MCF 10A (cell line): ENCODE measurements at regions not wholly inside any gene's neighbourhood (a gene's known extent, or its start where the extent isn't known, plus 50 kb on each side); places are given as distances from the start of the nearest gene placed in this dataset.

Experiments used
- BruUV-seq: library from RNA; stranded (reverse); fragments of 400-500 nt; replicated peaks from 2 replicates; lab custom pipeline; 2021; lab: Mats Ljungman, UMichigan
- CTCF ChIA-PET: fragments of 300-600 bp; sonication (Branson Sonifier 250); formaldehyde crosslinking; extraction: SDS; loops from one replicate; lab custom pipeline; 2021; ENCODE audit warnings: antibody characterized with exemption, inconsistent platforms; lab: Yijun Ruan, JAX
- POLR2A ChIA-PET: fragments of 300-600, 350-650 bp; sonication (Branson Sonifier 250); formaldehyde crosslinking; extraction: SDS; loops from one replicate; lab custom pipeline; 2020; ENCODE audit warnings: antibody characterized with exemption, inconsistent platforms; lab: Yijun Ruan, JAX
- DNase-seq: peaks from one replicate; pipeline ENCODE4 v3.0.0-alpha.2; 2018; ENCODE audit not compliant: unreplicated experiment
- H3K27ac Mint-ChIP-seq: one replicate; pipeline ENCODE4 v1.8.0; 2022; ENCODE audit warnings: mild to moderate bottlenecking, low read depth, mixed read lengths; ENCODE audit not compliant: unreplicated experiment
- H3K27me3 Mint-ChIP-seq: one replicate; pipeline ENCODE4 v1.8.0; 2022; ENCODE audit warnings: mixed read lengths; ENCODE audit not compliant: insufficient read depth, unreplicated experiment
- H3K36me3 Mint-ChIP-seq: one replicate; pipeline ENCODE4 v1.8.0; 2022; ENCODE audit warnings: mild to moderate bottlenecking, moderate library complexity, mixed read lengths; ENCODE audit not compliant: insufficient read depth, unreplicated experiment
- H3K4me1 Mint-ChIP-seq: one replicate; pipeline ENCODE4 v1.8.0; 2022; ENCODE audit warnings: mixed read lengths; ENCODE audit not compliant: insufficient read depth, unreplicated experiment
- H3K4me3 Mint-ChIP-seq: one replicate; pipeline ENCODE4 v1.8.0; 2022; ENCODE audit warnings: mild to moderate bottlenecking, moderate library complexity, mixed read lengths; ENCODE audit not compliant: unreplicated experiment
- H3K9me3 Mint-ChIP-seq: one replicate; pipeline ENCODE4 v1.8.0; 2022; ENCODE audit warnings: mixed read lengths; ENCODE audit not compliant: unreplicated experiment
- CTCF ChIP-seq: fragments of 200-600 bp; IDR thresholded peaks from one replicate; pipeline ENCODE4 v1.8.0; 2022; ENCODE audit warnings: antibody characterized with exemption, mild to moderate bottlenecking; ENCODE audit not compliant: unreplicated experiment
- intact Hi-C: fragments of 100-400 bp; cut with micrococcal nuclease; formaldehyde crosslinking; loops from 2 replicates; pipeline ENCODE4 v1.14.1; 2022

- ChIA-PET POLR2A (interaction anchor here (0.7 kb wide), 1 partner anchor 9 kb away, joined by 3 read pairs; no protein-coding TSS in a partner anchor), CTCF (interaction anchor here (0.6 to 1.2 kb wide), 3 partner anchors 12 to 1840 kb away, joined by 3 read pairs; partner anchors contain the start of gene CSNK1G3)
- no peaks in the 10 kb centered on the region for H3K4me1 Mint-ChIP-seq
- no peak for TF ChIP-seq CTCF
- H3K36me3 Mint-ChIP-seq = no peaks in the 10 kb centered on the region
- H3K4me3 Mint-ChIP-seq = no peak overlapping the region
- no peak overlapping the region for H3K27ac Mint-ChIP-seq
- no peak for DNase-seq
- H3K27me3 Mint-ChIP-seq = no peaks in the 10 kb centered on the region
- no TSS peak for BruUV-seq
- intact Hi-C loops = no loop called here
- no peaks in the 10 kb centered on the region for H3K9me3 Mint-ChIP-seq
Measured at GRCh38 chr5:121671624-121672023, 180.1 kb upstream of the FTMT start.

DNA sequence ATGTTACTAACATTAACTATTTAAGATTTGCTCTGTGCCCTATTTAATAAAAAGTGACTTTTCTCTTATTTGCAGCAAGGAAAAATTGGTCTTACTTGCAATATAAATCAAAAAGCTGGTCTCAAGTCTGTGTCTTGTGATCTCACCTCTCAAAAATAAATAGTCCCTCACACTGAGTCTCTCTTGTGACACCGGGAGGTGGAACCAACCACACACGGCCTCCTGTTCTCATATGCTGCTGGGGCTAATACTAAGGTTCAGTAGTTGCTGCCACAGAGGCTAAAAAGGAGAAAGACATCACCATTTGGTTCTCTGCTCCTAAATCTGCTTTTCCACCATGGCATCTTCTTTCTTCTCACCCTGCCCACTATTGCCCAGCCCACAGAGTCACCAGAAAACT is 175.8 kb upstream of the FTMT start:
- ChIA-PET CTCF (no interaction called here), POLR2A (no interaction called here)

DNA sequence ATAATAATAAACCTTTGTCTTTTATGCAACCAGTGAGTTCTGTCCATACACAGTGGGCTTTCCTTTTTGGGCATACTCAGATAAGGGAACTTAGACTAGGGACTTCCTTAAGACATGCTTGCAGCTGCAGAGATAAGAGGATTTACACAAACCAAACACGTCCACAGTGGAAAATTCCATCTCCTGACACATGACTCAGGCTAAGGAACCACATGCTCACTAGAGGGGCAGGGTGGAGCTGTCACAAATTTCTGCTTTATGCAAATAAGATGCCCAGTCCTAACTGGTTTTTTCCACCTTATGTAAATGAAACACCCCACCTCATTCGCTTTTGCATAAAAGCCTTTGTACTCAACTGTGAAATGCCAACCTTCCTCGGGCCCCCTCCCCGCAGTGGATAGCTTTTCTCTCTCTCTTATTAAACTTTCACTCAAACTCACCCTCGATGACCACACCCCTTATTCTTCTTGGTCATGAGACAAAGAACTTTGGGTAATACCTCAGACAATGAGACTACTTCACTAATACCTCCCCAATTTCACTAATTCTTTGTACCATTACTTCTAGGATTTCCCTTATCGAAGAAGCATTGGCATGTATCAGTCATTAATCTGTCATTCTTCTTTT is 170.3 kb upstream of the FTMT start:
- no TSS peak for BruUV-seq
- no peak for DNase-seq
- intact Hi-C loops = no loop called here
- peaks cover 15% of the 10 kb centered on the region for H3K9me3 Mint-ChIP-seq
- H3K4me1 Mint-ChIP-seq = no peaks in the 10 kb centered on the region
- ChIA-PET POLR2A (no interaction called here), CTCF (no interaction called here)
- H3K27me3 Mint-ChIP-seq = no peaks in the 10 kb centered on the region
- H3K4me3 Mint-ChIP-seq = no peak overlapping the region
- no peak overlapping the region for H3K27ac Mint-ChIP-seq
- no peaks in the 10 kb centered on the region for H3K36me3 Mint-ChIP-seq
- TF ChIP-seq CTCF = no peak

More for the DNA sequence above, 175.8 kb upstream of the FTMT start:
- BruUV-seq = no TSS peak
- no peak for TF ChIP-seq CTCF
- intact Hi-C loops = no loop called here
- no peaks in the 10 kb centered on the region for H3K4me1 Mint-ChIP-seq
- no peak overlapping the region for H3K4me3 Mint-ChIP-seq
- H3K36me3 Mint-ChIP-seq = no peaks in the 10 kb centered on the region
- H3K9me3 Mint-ChIP-seq = peaks cover 7% of the 10 kb centered on the region
- H3K27ac Mint-ChIP-seq = no peak overlapping the region
- no peaks in the 10 kb centered on the region for H3K27me3 Mint-ChIP-seq
- DNase-seq = no peak

- H3K4me1 Mint-ChIP-seq = peaks cover 6% of the 10 kb centered on the region
- H3K9me3 Mint-ChIP-seq = no peaks in the 10 kb centered on the region
- no peak overlapping the region for H3K27ac Mint-ChIP-seq
- POLR2A ChIA-PET = no interaction called here
- no peaks in the 10 kb centered on the region for H3K36me3 Mint-ChIP-seq
- no peaks in the 10 kb centered on the region for H3K27me3 Mint-ChIP-seq
- no peak overlapping the region for H3K4me3 Mint-ChIP-seq
- no peak for TF ChIP-seq CTCF
- intact Hi-C loops = no loop called here
- BruUV-seq = no TSS peak
- CTCF ChIA-PET = interaction anchor here (0.7 kb wide), 1 partner anchor 262 kb away, joined by 3 read pairs; no protein-coding TSS in a partner anchor
- DNase-seq = no peak
Measured at GRCh38 chr5:121688126-121688525, 163.6 kb upstream of the FTMT start.
